ENCODE measurements at regions not wholly inside any gene's neighbourhood (a gene's known extent, or its start where the extent isn't known, plus 50 kb on each side); places are given as distances from the start of the nearest gene placed in this dataset.

DNA sequence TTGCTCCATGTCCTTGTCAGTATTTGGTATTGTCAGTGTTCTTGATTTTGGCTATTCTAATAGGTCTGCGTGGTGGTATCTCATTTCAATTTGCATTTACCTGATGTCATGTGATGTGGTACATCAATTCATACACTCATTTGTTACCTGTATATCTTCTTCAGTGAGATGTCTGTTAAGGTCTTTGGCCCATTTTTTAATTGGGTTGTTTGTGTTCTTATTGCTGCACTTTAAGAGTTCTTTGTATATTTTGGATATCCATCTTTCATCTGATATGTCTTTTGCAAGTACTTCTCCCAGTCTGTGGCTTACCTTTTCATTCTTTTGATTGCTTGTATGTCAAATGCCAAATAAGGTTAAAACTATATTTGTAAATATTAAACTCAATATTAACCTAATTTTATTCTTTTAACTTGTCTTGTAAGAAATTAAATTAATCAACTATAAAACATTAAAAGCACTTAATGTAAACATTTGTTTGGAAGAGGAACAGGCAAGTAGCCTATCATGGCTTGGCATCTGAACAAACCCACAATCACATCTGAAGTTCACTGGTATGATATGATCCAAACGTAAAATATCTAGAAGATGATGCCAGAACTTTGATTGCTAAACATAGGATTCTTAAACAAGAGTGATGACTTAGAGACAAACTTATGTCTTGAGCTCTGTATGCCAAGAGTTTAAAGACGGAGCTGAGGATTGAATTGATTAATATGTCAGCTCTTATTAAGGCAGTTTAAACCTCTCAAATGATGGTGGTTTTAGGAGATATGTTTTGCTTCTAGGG is 587.3 kb downstream of the ANXA1 start:
- Histone ChIP-seq H3K27me3 (ENCODE audit: control insufficient read depth, insufficient read depth, low read length) (no peaks in the 10 kb centered on the region), H3K27ac (ENCODE audit: low read length) (no peak overlapping the region), H3K36me3 (ENCODE audit: control insufficient read depth, insufficient read depth, low read length) (no peaks in the 10 kb centered on the region), H3K9me3 (ENCODE audit: control insufficient read depth, insufficient read depth, low read length) (no peaks in the 10 kb centered on the region), H3K4me3 (ENCODE audit: low read length) (no peak overlapping the region), H3K4me1 (ENCODE audit: control insufficient read depth, insufficient read depth, low read length) (no peaks in the 10 kb centered on the region)
- peaks cover 0 to 9% of the 10 kb centered on the region in 2 donors for H3K27me3 Mint-ChIP-seq (ENCODE audit: low read depth in 2 of 2)
- WGBS (ENCODE audit: insufficient coverage), result 88% methylated on average over 2 of the region's 3 CpGs
- H3K27ac Mint-ChIP-seq, result no peak overlapping the region
- no peak for DNase-seq
- no peak for ATAC-seq
- TF ChIP-seq CTCF (IDR thresholded peaks at IDR 0.05), result no peak
- peaks cover 0 to 2% of the 10 kb centered on the region in 2 donors for H3K9me3 Mint-ChIP-seq
- no peak overlapping the region for H3K4me3 Mint-ChIP-seq
- H3K4me1 Mint-ChIP-seq, result no peaks in the 10 kb centered on the region
- intact Hi-C loops (cut with micrococcal nuclease), result no loop called here
- H3K36me3 Mint-ChIP-seq, result no peaks in the 10 kb centered on the region

GRCh38 chr9:73741316-73741715 is 589.7 kb downstream of the ANXA1 start:
- Mint-ChIP-seq H3K27ac (no peak overlapping the region), H3K4me3 (no peak overlapping the region), H3K4me1 (no peaks in the 10 kb centered on the region), H3K9me3 (peaks cover 0 to 6% of the 10 kb centered on the region in 2 donors), H3K36me3 (no peaks in the 10 kb centered on the region), H3K27me3 (ENCODE audit: low read depth in 2 of 2) (peaks cover 0 to 9% of the 10 kb centered on the region in 2 donors)
- no peaks in the 10 kb centered on the region for H3K27me3 ChIP-seq (ENCODE audit: control insufficient read depth, insufficient read depth, low read length)
- no peak for TF ChIP-seq CTCF (IDR thresholded peaks at IDR 0.05)
- WGBS (ENCODE audit: insufficient coverage), result no CpG with 5 or more reads among the region's 1 CpG
- H3K36me3 ChIP-seq (ENCODE audit: control insufficient read depth, insufficient read depth, low read length), result no peaks in the 10 kb centered on the region
- H3K27ac ChIP-seq (ENCODE audit: low read length), result no peak overlapping the region
- no peaks in the 10 kb centered on the region for H3K4me1 ChIP-seq (ENCODE audit: control insufficient read depth, insufficient read depth, low read length)
- ATAC-seq (no peak), DNase-seq (no peak)
- H3K4me3 ChIP-seq (ENCODE audit: low read length), result no peak overlapping the region
- intact Hi-C loops (cut with micrococcal nuclease), result no loop called here
- H3K9me3 ChIP-seq (ENCODE audit: control insufficient read depth, insufficient read depth, low read length), result no peaks in the 10 kb centered on the region

DNA sequence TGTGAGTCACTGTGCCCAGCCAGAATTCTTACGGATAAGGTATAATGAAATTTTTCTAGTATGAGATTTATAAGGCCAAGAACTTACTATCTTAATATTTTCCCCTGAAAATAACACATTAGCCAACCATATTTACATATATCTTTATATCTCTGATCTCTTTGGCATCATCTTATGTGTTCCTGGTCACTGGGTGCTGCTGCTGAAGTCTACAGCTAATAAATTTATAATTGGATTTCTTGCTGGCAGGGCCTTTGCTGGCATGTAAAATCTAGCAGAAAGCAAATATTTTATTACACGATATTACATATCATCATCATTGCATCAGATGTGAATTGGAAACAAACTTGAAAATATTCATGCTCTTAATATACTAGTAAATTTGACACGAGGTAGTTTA is 590.7 kb downstream of the ANXA1 start:
- H3K9me3 Mint-ChIP-seq, result peaks cover 0 to 7% of the 10 kb centered on the region in 2 donors
- Histone ChIP-seq H3K4me1 (ENCODE audit: control insufficient read depth, insufficient read depth, low read length) (no peaks in the 10 kb centered on the region), H3K9me3 (ENCODE audit: control insufficient read depth, insufficient read depth, low read length) (no peaks in the 10 kb centered on the region), H3K27me3 (ENCODE audit: control insufficient read depth, insufficient read depth, low read length) (no peaks in the 10 kb centered on the region), H3K27ac (ENCODE audit: low read length) (no peak overlapping the region), H3K4me3 (ENCODE audit: low read length) (no peak overlapping the region), H3K36me3 (ENCODE audit: control insufficient read depth, insufficient read depth, low read length) (no peaks in the 10 kb centered on the region)
- no CpG with 5 or more reads among the region's 3 CpGs for WGBS (ENCODE audit: insufficient coverage)
- intact Hi-C loops (cut with micrococcal nuclease), result no loop called here
- no peak overlapping the region for H3K4me3 Mint-ChIP-seq
- H3K4me1 Mint-ChIP-seq, result no peaks in the 10 kb centered on the region
- H3K27ac Mint-ChIP-seq, result no peak overlapping the region
- ATAC-seq (no peak), DNase-seq (no peak)
- H3K27me3 Mint-ChIP-seq (ENCODE audit: low read depth in 2 of 2), result peaks cover 0 to 2% of the 10 kb centered on the region in 2 donors
- no peaks in the 10 kb centered on the region for H3K36me3 Mint-ChIP-seq
- TF ChIP-seq CTCF (IDR thresholded peaks at IDR 0.05), result no peak

GRCh38 chr9:73743826-73744225 is 592.2 kb downstream of the ANXA1 start:
- DNase-seq (no peak), ATAC-seq (no peak)
- no CpG with 5 or more reads among the region's 1 CpG for WGBS (ENCODE audit: insufficient coverage)
- intact Hi-C loops (cut with micrococcal nuclease), result no loop called here
- Histone ChIP-seq H3K4me1 (ENCODE audit: control insufficient read depth, insufficient read depth, low read length) (no peaks in the 10 kb centered on the region), H3K4me3 (ENCODE audit: low read length) (no peak overlapping the region), H3K27me3 (ENCODE audit: control insufficient read depth, insufficient read depth, low read length) (no peaks in the 10 kb centered on the region), H3K9me3 (ENCODE audit: control insufficient read depth, insufficient read depth, low read length) (no peaks in the 10 kb centered on the region), H3K36me3 (ENCODE audit: control insufficient read depth, insufficient read depth, low read length) (no peaks in the 10 kb centered on the region), H3K27ac (ENCODE audit: low read length) (no peak overlapping the region)
- H3K36me3 Mint-ChIP-seq, result peaks cover 5% of the 10 kb centered on the region
- peaks cover 0 to 2% of the 10 kb centered on the region in 2 donors for H3K27me3 Mint-ChIP-seq (ENCODE audit: low read depth in 2 of 2)
- no peaks in the 10 kb centered on the region for H3K4me1 Mint-ChIP-seq
- H3K27ac Mint-ChIP-seq, result no peak overlapping the region
- peaks cover 0 to 5% of the 10 kb centered on the region in 2 donors for H3K9me3 Mint-ChIP-seq
- TF ChIP-seq CTCF (IDR thresholded peaks at IDR 0.05), result no peak
- no peak overlapping the region for H3K4me3 Mint-ChIP-seq

Measured in natural killer cell (primary cell).